ENCODE measurements at regions not wholly inside any gene's neighbourhood (a gene's known extent, or its start where the extent isn't known, plus 50 kb on each side); places are given as distances from the start of the nearest gene placed in this dataset.

- TF ChIP-seq CTCF (IDR thresholded peaks at IDR 0.05) (no peak), EP300 (IDR thresholded peaks at IDR 0.05; ENCODE audit: low read depth) (no peak), POLR2A (IDR thresholded peaks at IDR 0.05) (no peak)
Measured at GRCh38 chr5:164005071-164005470, 499.7 kb downstream of the MAT2B start.

All from transverse colon (tissue), 3 donors.